CD4-positive, CD25-positive, alpha-beta regulatory T cell (primary cell): ENCODE measurements at regions not wholly inside any gene's neighbourhood (a gene's known extent, or its start where the extent isn't known, plus 50 kb on each side); places are given as distances from the start of the nearest gene placed in this dataset.

Source experiments
- ATAC-seq, 2 donors: fragments of 150-1000 bp; cut with Tn5 transposase; one replicate each; pipeline ENCODE4 v1.10.0; 2021; ENCODE audit warnings: low read depth in 2 of 2, moderate number of reproducible peaks in 2 of 2, moderate library complexity in 1 of 2
- DNase-seq, 3 donors: peaks; one replicate each; pipeline versions ENCODE4 v3.0.0 to v3.0.0-alpha.2; 2012 to 2022; ENCODE audit warnings: mixed read lengths in 1 of 3
- H3K27ac ChIP-seq: one replicate; pipeline ENCODE4 v1.7.0; 2013; ENCODE audit warnings: mild to moderate bottlenecking, low read length; ENCODE audit not compliant: insufficient read depth, poor library complexity, severe bottlenecking
- H3K27me3 ChIP-seq: one replicate; pipeline ENCODE4 v1.7.0; 2013; ENCODE audit warnings: low read length; ENCODE audit not compliant: control insufficient read depth, insufficient read depth
- H3K36me3 ChIP-seq: one replicate; pipeline ENCODE4 v1.7.0; 2013; ENCODE audit warnings: mild to moderate bottlenecking, low read length, moderate library complexity; ENCODE audit not compliant: control insufficient read depth, insufficient read depth
- H3K4me1 ChIP-seq: 2 replicates; pipeline ENCODE4 v1.7.0; 2013; ENCODE audit warnings: mild to moderate bottlenecking, low read length; ENCODE audit not compliant: insufficient read depth, control insufficient read depth, poor library complexity, severe bottlenecking
- H3K4me3 ChIP-seq: one replicate; pipeline ENCODE4 v1.7.0; 2013; ENCODE audit warnings: low read depth, mild to moderate bottlenecking, low read length, moderate library complexity
- H3K9me3 ChIP-seq, 2 experiments: 1 replicate in 1 of 2; 2 replicates in 1 of 2; pipeline ENCODE4 v1.7.0; 2013; ENCODE audit warnings: low read length in 2 of 2, mild to moderate bottlenecking in 1 of 2, moderate library complexity in 1 of 2; ENCODE audit not compliant: control insufficient read depth in 2 of 2
- H3K27ac Mint-ChIP-seq, 3 donors: one replicate each; pipeline ENCODE4 v1.8.0; 2020 to 2022; ENCODE audit warnings: mild to moderate bottlenecking in 3 of 3, mixed read lengths in 3 of 3, moderate library complexity in 2 of 3
- H3K27me3 Mint-ChIP-seq: one replicate; pipeline ENCODE4 v1.8.0; 2022; ENCODE audit warnings: mild to moderate bottlenecking, mixed read lengths
- H3K36me3 Mint-ChIP-seq: one replicate; pipeline ENCODE4 v1.8.0; 2020; ENCODE audit warnings: mixed read lengths
- H3K4me1 Mint-ChIP-seq, 4 donors: one replicate each; pipeline ENCODE4 v1.8.0; 2020 to 2022; ENCODE audit warnings: mixed read lengths in 4 of 4, mild to moderate bottlenecking in 1 of 4
- H3K4me3 Mint-ChIP-seq, 4 donors: one replicate each; pipeline ENCODE4 v1.8.0; 2020 to 2022; ENCODE audit warnings: mild to moderate bottlenecking in 4 of 4, mixed read lengths in 4 of 4, moderate library complexity in 3 of 4
- H3K9me3 Mint-ChIP-seq, 7 donors: one replicate each; pipeline ENCODE4 v1.8.0; 2020 to 2022; ENCODE audit warnings: mixed read lengths in 7 of 7, mild to moderate bottlenecking in 3 of 7, moderate library complexity in 2 of 7

GRCh38 chr13:22405891-22406290 is 735.0 kb downstream of the FGF9 start:
- Mint-ChIP-seq H3K27ac (no peak overlapping the region), H3K4me3 (no peak overlapping the region), H3K9me3 (peaks cover 0 to 8% (median 2%) of the 10 kb centered on the region in 7 donors), H3K27me3 (no peaks in the 10 kb centered on the region), H3K4me1 (no peaks in the 10 kb centered on the region), H3K36me3 (no peaks in the 10 kb centered on the region)
- ATAC-seq (no peak), DNase-seq (no peak)
- no peaks in the 10 kb centered on the region for H3K36me3 ChIP-seq
- no peaks in the 10 kb centered on the region for H3K4me1 ChIP-seq
- H3K9me3 ChIP-seq = no peaks in the 10 kb centered on the region
- no peak overlapping the region for H3K27ac ChIP-seq
- H3K4me3 ChIP-seq = no peak overlapping the region
- no peaks in the 10 kb centered on the region for H3K27me3 ChIP-seq

GRCh38 chr13:22412452-22412851 is 741.6 kb downstream of the FGF9 start:
- H3K36me3 ChIP-seq = no peaks in the 10 kb centered on the region
- H3K9me3 ChIP-seq = peaks cover 12 to 22% of the 10 kb centered on the region in 2 experiments
- ATAC-seq (no peak), DNase-seq (no peak)
- no peak overlapping the region for H3K27ac ChIP-seq
- no peaks in the 10 kb centered on the region for H3K4me1 ChIP-seq
- H3K27me3 Mint-ChIP-seq = no peaks in the 10 kb centered on the region
- H3K27me3 ChIP-seq = no peaks in the 10 kb centered on the region
- H3K27ac Mint-ChIP-seq = no peak overlapping the region
- no peaks in the 10 kb centered on the region for H3K4me1 Mint-ChIP-seq
- no peak overlapping the region for H3K4me3 ChIP-seq
- H3K4me3 Mint-ChIP-seq = no peak overlapping the region
- H3K9me3 Mint-ChIP-seq = peaks cover 2 to 31% (median 11%) of the 10 kb centered on the region in 7 donors
- no peaks in the 10 kb centered on the region for H3K36me3 Mint-ChIP-seq

- H3K9me3 Mint-ChIP-seq = peaks cover 0 to 8% (median 2%) of the 10 kb centered on the region in 7 donors
- Histone ChIP-seq H3K27ac (no peak overlapping the region), H3K4me1 (no peaks in the 10 kb centered on the region), H3K4me3 (no peak overlapping the region), H3K27me3 (no peaks in the 10 kb centered on the region), H3K9me3 (no peaks in the 10 kb centered on the region), H3K36me3 (no peaks in the 10 kb centered on the region)
- no peak overlapping the region for H3K27ac Mint-ChIP-seq
- no peaks in the 10 kb centered on the region for H3K36me3 Mint-ChIP-seq
- no peak overlapping the region for H3K4me3 Mint-ChIP-seq
- no peak for DNase-seq
- no peaks in the 10 kb centered on the region for H3K4me1 Mint-ChIP-seq
- no peaks in the 10 kb centered on the region for H3K27me3 Mint-ChIP-seq
- ATAC-seq = no peak
These were observed 751.1 kb downstream of the FGF9 start for GRCh38 chr13:22422023-22422422.

GRCh38 chr13:22422712-22423111 is 751.8 kb downstream of the FGF9 start:
- no peak overlapping the region for H3K4me3 ChIP-seq
- no peak overlapping the region for H3K27ac Mint-ChIP-seq
- H3K4me1 ChIP-seq = no peaks in the 10 kb centered on the region
- no peak overlapping the region for H3K4me3 Mint-ChIP-seq
- H3K27me3 Mint-ChIP-seq = no peaks in the 10 kb centered on the region
- H3K27ac ChIP-seq = no peak overlapping the region
- H3K36me3 ChIP-seq = no peaks in the 10 kb centered on the region
- ATAC-seq (no peak), DNase-seq (no peak)
- H3K4me1 Mint-ChIP-seq = no peaks in the 10 kb centered on the region
- H3K36me3 Mint-ChIP-seq = no peaks in the 10 kb centered on the region
- H3K9me3 ChIP-seq = no peaks in the 10 kb centered on the region
- peaks cover 0 to 9% (median 2%) of the 10 kb centered on the region in 7 donors for H3K9me3 Mint-ChIP-seq
- H3K27me3 ChIP-seq = no peaks in the 10 kb centered on the region

- Mint-ChIP-seq H3K9me3 (peaks cover 0 to 9% (median 1%) of the 10 kb centered on the region in 7 donors), H3K36me3 (no peaks in the 10 kb centered on the region), H3K4me3 (no peak overlapping the region), H3K27me3 (no peaks in the 10 kb centered on the region), H3K27ac (no peak overlapping the region), H3K4me1 (no peaks in the 10 kb centered on the region)
- Histone ChIP-seq H3K36me3 (no peaks in the 10 kb centered on the region), H3K9me3 (no peaks in the 10 kb centered on the region), H3K4me3 (no peak overlapping the region), H3K27me3 (no peaks in the 10 kb centered on the region), H3K27ac (no peak overlapping the region), H3K4me1 (no peaks in the 10 kb centered on the region)
- DNase-seq (no peak), ATAC-seq (no peak)
These were observed 752.4 kb downstream of the FGF9 start for GRCh38 chr13:22423261-22423660.

GRCh38 chr13:22425087-22425486 is 754.2 kb downstream of the FGF9 start:
- H3K27me3 Mint-ChIP-seq = no peaks in the 10 kb centered on the region
- H3K9me3 Mint-ChIP-seq = peaks cover 0 to 9% (median 4%) of the 10 kb centered on the region in 7 donors
- Histone ChIP-seq H3K9me3 (no peaks in the 10 kb centered on the region), H3K4me3 (no peak overlapping the region), H3K4me1 (no peaks in the 10 kb centered on the region), H3K27ac (no peak overlapping the region), H3K27me3 (no peaks in the 10 kb centered on the region), H3K36me3 (no peaks in the 10 kb centered on the region)
- DNase-seq (no peak), ATAC-seq (no peak)
- no peaks in the 10 kb centered on the region for H3K36me3 Mint-ChIP-seq
- no peaks in the 10 kb centered on the region for H3K4me1 Mint-ChIP-seq
- no peak overlapping the region for H3K27ac Mint-ChIP-seq
- no peak overlapping the region for H3K4me3 Mint-ChIP-seq

- H3K4me1 ChIP-seq = no peaks in the 10 kb centered on the region
- DNase-seq (no peak), ATAC-seq (no peak)
- no peaks in the 10 kb centered on the region for H3K9me3 ChIP-seq
- Mint-ChIP-seq H3K27ac (no peak overlapping the region), H3K9me3 (peaks cover 0 to 7% (median 6%) of the 10 kb centered on the region in 7 donors), H3K4me1 (no peaks in the 10 kb centered on the region), H3K27me3 (no peaks in the 10 kb centered on the region), H3K36me3 (no peaks in the 10 kb centered on the region), H3K4me3 (no peak overlapping the region)
- H3K4me3 ChIP-seq = no peak overlapping the region
- no peaks in the 10 kb centered on the region for H3K27me3 ChIP-seq
- no peaks in the 10 kb centered on the region for H3K36me3 ChIP-seq
- no peak overlapping the region for H3K27ac ChIP-seq
These were observed 753.7 kb upstream of the SGCG start for GRCh38 chr13:22427066-22427465.

- Histone ChIP-seq H3K27ac (no peak overlapping the region), H3K4me1 (no peaks in the 10 kb centered on the region), H3K4me3 (no peak overlapping the region), H3K27me3 (no peaks in the 10 kb centered on the region), H3K36me3 (no peaks in the 10 kb centered on the region), H3K9me3 (no peaks in the 10 kb centered on the region)
- Mint-ChIP-seq H3K4me1 (no peaks in the 10 kb centered on the region), H3K4me3 (no peak overlapping the region), H3K9me3 (peaks cover 0 to 7% (median 5%) of the 10 kb centered on the region in 7 donors), H3K27me3 (no peaks in the 10 kb centered on the region), H3K36me3 (no peaks in the 10 kb centered on the region), H3K27ac (no peak overlapping the region)
- ATAC-seq (no peak), DNase-seq (no peak)
These were observed 753.0 kb upstream of the SGCG start for GRCh38 chr13:22427783-22428182.
